A673 (cell line): ENCODE measurements at regions not wholly inside any gene's neighbourhood (a gene's known extent, or its start where the extent isn't known, plus 50 kb on each side); places are given as distances from the start of the nearest gene placed in this dataset.

Experiments
- BruUV-seq: library from RNA; stranded (reverse); fragments of 400-500 nt; replicated peaks from 2 replicates; lab custom pipeline; 2021; lab: Mats Ljungman, UMichigan
- CTCF ChIA-PET: fragments of 300-600 bp; sonication (Branson Sonifier 250); formaldehyde crosslinking; loops from one replicate; lab custom pipeline; 2022; ENCODE audit warnings: antibody characterized with exemption; lab: Charles Lee
- POLR2A ChIA-PET: fragments of 300-600 bp; sonication (Branson Sonifier 250); formaldehyde crosslinking; loops from one replicate; lab custom pipeline; 2022; ENCODE audit warnings: antibody characterized with exemption; ENCODE audit not compliant: low non-redundant PET; lab: Charles Lee
- DNase-seq: peaks from one replicate; pipeline ENCODE4 v3.0.0-alpha.2; 2015; ENCODE audit warnings: low spot score
- H3K27ac ChIP-seq: fragments of 200-600 bp; sonication (generic); 2 replicates; pipeline ENCODE4 v1.5.1; 2016; ENCODE audit warnings: mixed run types, low read depth, mild to moderate bottlenecking, mixed read lengths, antibody characterized with exemption, low read length; ENCODE audit not compliant: poor library complexity, severe bottlenecking
- H3K27me3 ChIP-seq: fragments of 200-600 bp; sonication (generic); replicated peaks from 2 replicates; pipeline ENCODE4 v1.6.1; 2017; ENCODE audit warnings: mixed run types, low read depth, mild to moderate bottlenecking, mixed read lengths, antibody characterized with exemption, low read length; ENCODE audit not compliant: insufficient read depth, poor library complexity
- H3K36me3 ChIP-seq: fragments of 200-600 bp; sonication (generic); 2 replicates; pipeline ENCODE4 v1.6.1; 2016; ENCODE audit warnings: mixed run types, mild to moderate bottlenecking, mixed read lengths, antibody characterized with exemption, low read length; ENCODE audit not compliant: insufficient read depth, poor library complexity, severe bottlenecking
- H3K4me1 ChIP-seq: fragments of 200-600 bp; sonication (generic); 2 replicates; pipeline ENCODE4 v1.6.1; 2017; ENCODE audit warnings: mixed run types, mild to moderate bottlenecking, mixed read lengths, antibody characterized with exemption, low read length; ENCODE audit not compliant: insufficient read depth, poor library complexity, severe bottlenecking
- H3K4me3 ChIP-seq: fragments of 200-600 bp; sonication (generic); 2 replicates; pipeline ENCODE4 v1.5.1; 2016; ENCODE audit warnings: low read depth, mixed run types, mild to moderate bottlenecking, mixed read lengths, low read length; ENCODE audit not compliant: poor library complexity, severe bottlenecking
- H3K9me3 ChIP-seq: fragments of 200-600 bp; sonication (generic); 2 replicates; pipeline ENCODE4 v1.6.1; 2016; ENCODE audit warnings: mixed run types, low read depth, mild to moderate bottlenecking, mixed read lengths, antibody characterized with exemption, low read length; ENCODE audit not compliant: poor library complexity, severe bottlenecking
- CTCF ChIP-seq: fragments of 300-800, 200-600 bp; sonication (generic); conservative IDR thresholded peaks from 2 replicates; pipeline ENCODE4 v1.5.1; 2017; ENCODE audit warnings: low read depth, mild to moderate bottlenecking, antibody characterized with exemption, low read length, moderate library complexity, mixed read lengths
- EZH2 ChIP-seq: fragments of 200-600 bp; sonication (generic); IDR thresholded peaks from 2 replicates; pipeline ENCODE4 v1.6.1; 2017; ENCODE audit warnings: borderline replicate concordance, low read depth, mild to moderate bottlenecking, mixed read lengths, antibody characterized with exemption, low read length; ENCODE audit not compliant: poor library complexity, severe bottlenecking
- intact Hi-C: fragments of 100-400 bp; cut with micrococcal nuclease; formaldehyde crosslinking; loops from one replicate; pipeline ENCODE4 v1.10.0; 2022; ENCODE audit not compliant: unreplicated experiment

- Histone ChIP-seq H3K4me1 (peaks cover 14% of the 10 kb centered on the region), H3K27me3 (no peaks in the 10 kb centered on the region), H3K4me3 (no peak overlapping the region), H3K9me3 (no peaks in the 10 kb centered on the region), H3K27ac (no peak overlapping the region), H3K36me3 (no peaks in the 10 kb centered on the region)
- no peak for TF ChIP-seq CTCF
- no peak for TF ChIP-seq EZH2
- intact Hi-C loops: no loop called here
- ChIA-PET CTCF (no interaction called here), POLR2A (interaction anchor here (0.6 kb wide), 1 partner anchor 1975 kb away, joined by 3 read pairs; no protein-coding TSS in a partner anchor)
- DNase-seq: no peak
- no TSS peak for BruUV-seq
Observed at GRCh38 chr6:11397622-11398450, 139.7 kb upstream of the TMEM170B start.

- Histone ChIP-seq H3K36me3 (no peaks in the 10 kb centered on the region), H3K27me3 (no peaks in the 10 kb centered on the region), H3K4me3 (no peak overlapping the region), H3K9me3 (no peaks in the 10 kb centered on the region), H3K4me1 (peaks cover 18% of the 10 kb centered on the region), H3K27ac (no peak overlapping the region)
- DNase-seq: no peak
- BruUV-seq: no TSS peak
- ChIA-PET POLR2A (no interaction called here), CTCF (no interaction called here)
- no peak for TF ChIP-seq EZH2
- no peak for TF ChIP-seq CTCF
- intact Hi-C loops: no loop called here
Observed at GRCh38 chr6:11396860-11397259, 140.7 kb upstream of the TMEM170B start.

- no peaks in the 10 kb centered on the region for H3K36me3 ChIP-seq
- no peaks in the 10 kb centered on the region for H3K27me3 ChIP-seq
- ChIA-PET POLR2A (no interaction called here), CTCF (no interaction called here)
- no peak for DNase-seq
- BruUV-seq: no TSS peak
- no peak for TF ChIP-seq CTCF
- H3K4me3 ChIP-seq: no peak overlapping the region
- no peaks in the 10 kb centered on the region for H3K9me3 ChIP-seq
- intact Hi-C loops: no loop called here
- H3K4me1 ChIP-seq: peaks cover 15% of the 10 kb centered on the region
- H3K27ac ChIP-seq: no peak overlapping the region
Observed at GRCh38 chr6:11393713-11394627, 143.6 kb upstream of the TMEM170B start.
